Heart left ventricle (tissue), 16 donors: ENCODE measurements at regions not wholly inside any gene's neighbourhood (a gene's known extent, or its start where the extent isn't known, plus 50 kb on each side); places are given as distances from the start of the nearest gene placed in this dataset.

Experiments used
- ATAC-seq, 4 donors: fragments of 200-7000 bp; cut with Tn5 transposase; one replicate each; pipeline ENCODE4 v1.9.1; 2020 to 2022; ENCODE audit warnings: moderate library complexity in 4 of 4, mild to moderate bottlenecking in 3 of 4, moderate number of reproducible peaks in 1 of 4
- DNase-seq, 5 donors: peaks; one replicate each; pipeline ENCODE4 v3.0.0-alpha.2; 2020
- H3K27ac ChIP-seq, 12 donors: fragments of 200-600 bp; sonication (generic) in 4 of 12; one replicate each; pipeline versions ENCODE4 v1.5.0 to v1.8.0; 2016 to 2022; ENCODE audit warnings: mild to moderate bottlenecking in 2 of 12
- H3K27me3 ChIP-seq, 9 donors: fragments of 200-600 bp; sonication (generic) in 2 of 9; one replicate each; pipeline versions ENCODE4 v1.5.1 to v1.8.0; 2016 to 2022; ENCODE audit warnings: mild to moderate bottlenecking in 3 of 9
- H3K36me3 ChIP-seq, 9 donors: fragments of 200-600 bp; sonication (generic) in 2 of 9; one replicate each; pipeline versions ENCODE4 v1.5.0 to v1.8.0; 2018 to 2022; ENCODE audit warnings: mild to moderate bottlenecking in 2 of 9
- H3K4me1 ChIP-seq, 12 donors: fragments of 200-600 bp; sonication (generic) in 4 of 12; one replicate each; pipeline versions ENCODE4 v1.5.0 to v1.8.0; 2016 to 2022; ENCODE audit warnings: mild to moderate bottlenecking in 3 of 12
- H3K4me3 ChIP-seq, 12 donors: fragments of 200-600 bp; sonication (generic) in 4 of 12; one replicate each; pipeline versions ENCODE4 v1.5.0 to v1.8.0; 2017 to 2022; ENCODE audit warnings: mild to moderate bottlenecking in 9 of 12, moderate library complexity in 4 of 12
- H3K9me3 ChIP-seq, 12 donors: fragments of 200-600 bp; sonication (generic) in 4 of 12; one replicate each; pipeline versions ENCODE4 v1.5.0 to v1.8.0; 2016 to 2022; ENCODE audit warnings: mild to moderate bottlenecking in 1 of 12
- CTCF ChIP-seq, 12 donors: fragments of 200-600 bp; sonication (generic) in 4 of 12; IDR thresholded peaks; one replicate each; pipeline versions ENCODE4 v1.5.0 to v1.8.0; 2018 to 2022; ENCODE audit warnings: antibody characterized with exemption in 12 of 12, mild to moderate bottlenecking in 5 of 12
- POLR2A ChIP-seq, 2 donors: fragments of 450-650 bp; IDR thresholded peaks; one replicate each; pipeline ENCODE4 v1.6.1; 2017; ENCODE audit warnings: antibody characterized with exemption in 2 of 2, mild to moderate bottlenecking in 2 of 2, moderate library complexity in 2 of 2
- WGBS, 4 donors: extraction: QIAGEN DNeasy Blood & Tissue Kit in 2 of 4; methylation state at CpG; one replicate each; pipeline versions ENCODE4 v1.1.5 to v1.1.7; 2013 to 2018; 5-methylcytosine and 5-hydroxymethylcytosine counted together
- intact Hi-C, 10 donors: fragments of 100-400 bp; cut with DNase I; formaldehyde crosslinking; loops; one replicate each; pipeline versions ENCODE4 v1.11.1 to v1.14.2; 2022
- donor health status: ischemic (EF 13 %, LVEDD 7.1; RV severe dilation, severe dysfunction).
- donor health status: healthy with polysubstance abuse.
- donor health status: DM: no; HTN: yes; CAD: no.
- donor health status: DM: no; HTN: no; CAD: no.
- donor health status: ischemic (EF 25% LVEDD 6.9; RV normal size, moderate dysfunction).
- donor health status: ischemic (EF 25% LVEDD 5.7; RV mildly dilated, moderate dysfunction).
- donor health status: healthy.
- donor health status: DM: yes; HTN: yes; CAD: no.
- donor health status: ischemic (EF 35%, LVEDD 5.7; RV mildly dilated, moderate dysfunction).
- donor health status: nonischemic (EF 11% LVEDD 7.7; RV severe dilation, severe dysfunction).
- donor health status: DM: yes; HTN: yes; CAD: no.
- donor health status: PGD.
- donor health status: ischemic (EF 29% LVEDD 5.4; RV normal size, mild dysfunction).
- donor health status: nonischemic (EF 23%, LVEDD 6.1; RV moderate dilation, normal function).

- Histone ChIP-seq H3K27me3 (no peaks in the 10 kb centered on the region), H3K27ac (no peak overlapping the region), H3K9me3 (peaks cover 0 to 4% (median 0%) of the 10 kb centered on the region in 12 donors), H3K4me1 (no peaks in the 10 kb centered on the region), H3K36me3 (no peaks in the 10 kb centered on the region), H3K4me3 (no peak overlapping the region)
- intact Hi-C loops, result no loop called here
- no peak for ATAC-seq
- TF ChIP-seq CTCF (IDR thresholded peaks at IDR 0.05), result no peak
- TF ChIP-seq POLR2A (IDR thresholded peaks at IDR 0.05), result no peak
- DNase-seq, result no peak
- WGBS, 4 donors, result 82 to 89% (median 82%) methylated on average over 2 of the region's 2 CpGs
Measured at GRCh38 chr13:89678466-89679121, 1668.9 kb upstream of the MIR17HG start.

GRCh38 chr13:89684896-89685295 lies 1662.6 kb upstream of the MIR17HG start:
- intact Hi-C loops, result loop anchor here in 1 of 10 donors (10.0 kb wide), 1 partner anchor 250 kb away; no protein-coding TSS in a partner anchor
- no peak for ATAC-seq
- TF ChIP-seq CTCF (IDR thresholded peaks at IDR 0.05) (no peak), POLR2A (IDR thresholded peaks at IDR 0.05) (no peak)

GRCh38 chr13:89686171-89686570 lies 1661.3 kb upstream of the MIR17HG start:
- no peak for TF ChIP-seq POLR2A (IDR thresholded peaks at IDR 0.05)
- no peak for TF ChIP-seq CTCF (IDR thresholded peaks at IDR 0.05)
- Histone ChIP-seq H3K9me3 (no peaks in the 10 kb centered on the region), H3K4me1 (peaks cover 0 to 7% (median 0%) of the 10 kb centered on the region in 12 donors), H3K27ac (no peak overlapping the region), H3K4me3 (no peak overlapping the region), H3K36me3 (no peaks in the 10 kb centered on the region), H3K27me3 (no peaks in the 10 kb centered on the region)
- 73 to 80% (median 77%) methylated on average over 5 of the region's 5 CpGs for WGBS, 4 donors
- intact Hi-C loops, result loop anchor here in 1 of 10 donors (10.0 kb wide), 1 partner anchor 251 kb away; no protein-coding TSS in a partner anchor
- DNase-seq, result no peak
- ATAC-seq, result no peak

More at GRCh38 chr13:89684896-89685295, 1662.6 kb upstream of the MIR17HG start:
- peaks cover 0 to 4% (median 0%) of the 10 kb centered on the region in 12 donors for H3K9me3 ChIP-seq
- no peak overlapping the region for H3K27ac ChIP-seq
- no peak for DNase-seq
- peaks cover 0 to 7% (median 0%) of the 10 kb centered on the region in 12 donors for H3K4me1 ChIP-seq
- H3K27me3 ChIP-seq, result no peaks in the 10 kb centered on the region
- H3K36me3 ChIP-seq, result no peaks in the 10 kb centered on the region
- no peak overlapping the region for H3K4me3 ChIP-seq

GRCh38 chr13:89687066-89687465 lies 1660.4 kb upstream of the MIR17HG start:
- Histone ChIP-seq H3K27me3 (no peaks in the 10 kb centered on the region), H3K4me1 (peaks cover 0 to 7% (median 0%) of the 10 kb centered on the region in 12 donors), H3K9me3 (no peaks in the 10 kb centered on the region), H3K4me3 (no peak overlapping the region), H3K36me3 (no peaks in the 10 kb centered on the region), H3K27ac (no peak overlapping the region)
- intact Hi-C loops, result loop anchor here in 1 of 10 donors (10.0 kb wide), 1 partner anchor 252 kb away; no protein-coding TSS in a partner anchor
- DNase-seq, result no peak
- 66 to 77% (median 71%) methylated on average over 5 of the region's 5 CpGs for WGBS, 4 donors
- no peak for ATAC-seq
- TF ChIP-seq POLR2A (IDR thresholded peaks at IDR 0.05), result no peak
- TF ChIP-seq CTCF (IDR thresholded peaks at IDR 0.05), result no peak
